ENCODE measurements at regions not wholly inside any gene's neighbourhood (a gene's known extent, or its start where the extent isn't known, plus 50 kb on each side); places are given as distances from the start of the nearest gene placed in this dataset.

DNA sequence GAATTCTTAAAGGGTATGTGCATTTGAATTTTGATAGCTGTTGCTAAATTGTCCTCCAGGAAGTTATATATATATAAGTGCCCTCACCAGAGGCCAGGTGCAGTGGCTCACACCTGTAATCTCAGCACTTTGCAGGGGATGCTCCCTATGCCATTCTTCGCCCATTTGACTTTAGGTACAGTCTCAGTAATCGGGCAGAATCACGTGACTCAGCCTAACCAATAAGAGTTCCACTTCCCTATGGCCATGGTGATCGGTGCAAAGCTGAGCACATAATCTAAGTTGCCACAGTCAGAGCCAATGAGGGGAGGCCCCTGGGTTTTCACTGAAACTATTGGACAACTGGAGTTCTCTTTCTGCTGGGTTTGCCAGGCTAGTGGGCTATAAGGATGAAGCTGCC lies 274.6 kb upstream of the TBX3 start:
- Histone ChIP-seq H3K9me2 (ENCODE audit: insufficient read depth, low read length) (no peaks in the 10 kb centered on the region), H3K4me2 (ENCODE audit: low read length) (no peak overlapping the region)
- TF ChIP-seq RAD21 (conservative IDR thresholded peaks at IDR 0.05) (no peak), MXI1 (conservative IDR thresholded peaks at IDR 0.05; ENCODE audit: poor library complexity, severe bottlenecking) (no peak), EZH2 (IDR thresholded peaks at IDR 0.05; ENCODE audit: borderline replicate concordance, insufficient read depth, low read length, poor library complexity, severe bottlenecking) (no peak), SMC3 (conservative IDR thresholded peaks at IDR 0.05; ENCODE audit: poor library complexity) (no peak)
- TF ChIP-seq, protein P1, sequence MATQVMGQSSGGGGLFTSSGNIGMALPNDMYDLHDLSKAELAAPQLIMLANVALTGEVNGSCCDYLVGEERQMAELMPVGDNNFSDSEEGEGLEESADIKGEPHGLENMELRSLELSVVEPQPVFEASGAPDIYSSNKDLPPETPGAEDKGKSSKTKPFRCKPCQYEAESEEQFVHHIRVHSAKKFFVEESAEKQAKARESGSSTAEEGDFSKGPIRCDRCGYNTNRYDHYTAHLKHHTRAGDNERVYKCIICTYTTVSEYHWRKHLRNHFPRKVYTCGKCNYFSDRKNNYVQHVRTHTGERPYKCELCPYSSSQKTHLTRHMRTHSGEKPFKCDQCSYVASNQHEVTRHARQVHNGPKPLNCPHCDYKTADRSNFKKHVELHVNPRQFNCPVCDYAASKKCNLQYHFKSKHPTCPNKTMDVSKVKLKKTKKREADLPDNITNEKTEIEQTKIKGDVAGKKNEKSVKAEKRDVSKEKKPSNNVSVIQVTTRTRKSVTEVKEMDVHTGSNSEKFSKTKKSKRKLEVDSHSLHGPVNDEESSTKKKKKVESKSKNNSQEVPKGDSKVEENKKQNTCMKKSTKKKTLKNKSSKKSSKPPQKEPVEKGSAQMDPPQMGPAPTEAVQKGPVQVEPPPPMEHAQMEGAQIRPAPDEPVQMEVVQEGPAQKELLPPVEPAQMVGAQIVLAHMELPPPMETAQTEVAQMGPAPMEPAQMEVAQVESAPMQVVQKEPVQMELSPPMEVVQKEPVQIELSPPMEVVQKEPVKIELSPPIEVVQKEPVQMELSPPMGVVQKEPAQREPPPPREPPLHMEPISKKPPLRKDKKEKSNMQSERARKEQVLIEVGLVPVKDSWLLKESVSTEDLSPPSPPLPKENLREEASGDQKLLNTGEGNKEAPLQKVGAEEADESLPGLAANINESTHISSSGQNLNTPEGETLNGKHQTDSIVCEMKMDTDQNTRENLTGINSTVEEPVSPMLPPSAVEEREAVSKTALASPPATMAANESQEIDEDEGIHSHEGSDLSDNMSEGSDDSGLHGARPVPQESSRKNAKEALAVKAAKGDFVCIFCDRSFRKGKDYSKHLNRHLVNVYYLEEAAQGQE (IDR thresholded peaks at IDR 0.05; ENCODE audit: borderline replicate concordance): no peak
- TF ChIP-seq, protein P2, sequence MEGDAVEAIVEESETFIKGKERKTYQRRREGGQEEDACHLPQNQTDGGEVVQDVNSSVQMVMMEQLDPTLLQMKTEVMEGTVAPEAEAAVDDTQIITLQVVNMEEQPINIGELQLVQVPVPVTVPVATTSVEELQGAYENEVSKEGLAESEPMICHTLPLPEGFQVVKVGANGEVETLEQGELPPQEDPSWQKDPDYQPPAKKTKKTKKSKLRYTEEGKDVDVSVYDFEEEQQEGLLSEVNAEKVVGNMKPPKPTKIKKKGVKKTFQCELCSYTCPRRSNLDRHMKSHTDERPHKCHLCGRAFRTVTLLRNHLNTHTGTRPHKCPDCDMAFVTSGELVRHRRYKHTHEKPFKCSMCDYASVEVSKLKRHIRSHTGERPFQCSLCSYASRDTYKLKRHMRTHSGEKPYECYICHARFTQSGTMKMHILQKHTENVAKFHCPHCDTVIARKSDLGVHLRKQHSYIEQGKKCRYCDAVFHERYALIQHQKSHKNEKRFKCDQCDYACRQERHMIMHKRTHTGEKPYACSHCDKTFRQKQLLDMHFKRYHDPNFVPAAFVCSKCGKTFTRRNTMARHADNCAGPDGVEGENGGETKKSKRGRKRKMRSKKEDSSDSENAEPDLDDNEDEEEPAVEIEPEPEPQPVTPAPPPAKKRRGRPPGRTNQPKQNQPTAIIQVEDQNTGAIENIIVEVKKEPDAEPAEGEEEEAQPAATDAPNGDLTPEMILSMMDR (IDR thresholded peaks at IDR 0.05; ENCODE audit: poor library complexity, severe bottlenecking): no peak

DNA sequence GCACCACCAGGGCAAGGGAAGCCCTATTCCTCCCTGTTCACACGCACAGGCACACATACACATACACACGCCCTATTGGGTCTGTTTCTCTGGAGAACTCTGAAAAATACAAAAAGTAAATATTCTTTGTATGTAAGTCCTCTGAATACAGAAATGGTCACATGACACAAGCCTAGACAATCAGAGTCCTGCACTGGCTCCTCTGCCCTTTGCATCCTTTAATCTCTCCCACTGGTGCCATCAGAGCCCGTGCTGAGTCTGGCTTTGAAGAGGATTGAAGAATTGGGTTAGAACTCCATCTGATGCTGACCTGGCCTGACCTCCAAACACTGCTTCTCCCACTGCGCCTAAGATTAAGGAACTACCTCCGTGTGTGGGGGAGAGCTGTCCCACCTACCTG lies 273.2 kb upstream of the TBX3 start:
- Histone ChIP-seq H3K79me2 (replicated peaks; ENCODE audit: insufficient read depth, low read length) (no peaks in the 10 kb centered on the region), H3K4me2 (ENCODE audit: low read length) (no peak overlapping the region), H3K4me3 (ENCODE audit: low read length) (no peak overlapping the region), H3K9ac (ENCODE audit: low read length) (no peak overlapping the region), H3K9me2 (ENCODE audit: insufficient read depth, low read length) (no peaks in the 10 kb centered on the region), H3K27ac (ENCODE audit: low read length) (no peak overlapping the region), H3K9me3 (ENCODE audit: low read length) (no peaks in the 10 kb centered on the region), H3K36me3 (ENCODE audit: insufficient read depth, low read length) (no peaks in the 10 kb centered on the region), H3K27me3 (ENCODE audit: insufficient read depth, low read depth, low read length) (no peaks in the 10 kb centered on the region), H2AFZ (ENCODE audit: low read depth, low read length) (no peak overlapping the region), H3F3A (ENCODE audit: insufficient read depth, low read length, poor library complexity, severe bottlenecking) (no peaks in the 10 kb centered on the region), H4K20me1 (ENCODE audit: insufficient read depth) (no peaks in the 10 kb centered on the region)
- TF ChIP-seq SMC3 (conservative IDR thresholded peaks at IDR 0.05; ENCODE audit: poor library complexity) (no peak), POLR2AphosphoS5 (IDR thresholded peaks at IDR 0.05) (no peak), EZH2 (IDR thresholded peaks at IDR 0.05; ENCODE audit: borderline replicate concordance, insufficient read depth, low read length, poor library complexity, severe bottlenecking) (no peak), RAD21 (conservative IDR thresholded peaks at IDR 0.05) (no peak), MXI1 (conservative IDR thresholded peaks at IDR 0.05; ENCODE audit: poor library complexity, severe bottlenecking) (no peak), TAF1 (IDR thresholded peaks at IDR 0.05; ENCODE audit: low read depth) (no peak), EP300 (conservative IDR thresholded peaks at IDR 0.05; ENCODE audit: poor library complexity, severe bottlenecking) (no peak)
- TF ChIP-seq, protein P1 (IDR thresholded peaks at IDR 0.05; ENCODE audit: borderline replicate concordance): no peak
- TF ChIP-seq, protein P2 (IDR thresholded peaks at IDR 0.05; ENCODE audit: poor library complexity, severe bottlenecking): no peak

More for the DNA sequence above, 274.6 kb upstream of the TBX3 start:
- no peak overlapping the region for H3K27ac ChIP-seq (ENCODE audit: low read length)
- no peaks in the 10 kb centered on the region for H3F3A ChIP-seq (ENCODE audit: insufficient read depth, low read length, poor library complexity, severe bottlenecking)
- H2AFZ ChIP-seq (ENCODE audit: low read depth, low read length): no peak overlapping the region
- H3K4me3 ChIP-seq (ENCODE audit: low read length): no peak overlapping the region
- no peaks in the 10 kb centered on the region for H3K9me3 ChIP-seq (ENCODE audit: low read length)
- H3K9ac ChIP-seq (ENCODE audit: low read length): no peak overlapping the region
- H3K27me3 ChIP-seq (ENCODE audit: insufficient read depth, low read depth, low read length): no peaks in the 10 kb centered on the region
- H3K79me2 ChIP-seq (replicated peaks; ENCODE audit: insufficient read depth, low read length): no peaks in the 10 kb centered on the region
- H4K20me1 ChIP-seq (ENCODE audit: insufficient read depth): no peaks in the 10 kb centered on the region
- no peaks in the 10 kb centered on the region for H3K36me3 ChIP-seq (ENCODE audit: insufficient read depth, low read length)
